ENCODE measurements at regions not wholly inside any gene's neighbourhood (a gene's known extent, or its start where the extent isn't known, plus 50 kb on each side); places are given as distances from the start of the nearest gene placed in this dataset.

GRCh38 chr14:42185718-42186117, 579.0 kb downstream of the LRFN5 start:
- no peak for TF ChIP-seq CTCF (IDR thresholded peaks at IDR 0.05)
- Mint-ChIP-seq H3K4me1 (no peaks in the 10 kb centered on the region), H3K9me3 (no peaks in the 10 kb centered on the region), H3K27ac (no peak overlapping the region), H3K4me3 (no peak overlapping the region), H3K27me3 (ENCODE audit: low read depth, poor library complexity) (no peaks in the 10 kb centered on the region), H3K36me3 (ENCODE audit: low read depth) (no peaks in the 10 kb centered on the region)
- DNase-seq = no peak

GRCh38 chr14:42174357-42174756, 567.7 kb downstream of the LRFN5 start:
- no peak for DNase-seq
- H3K4me3 Mint-ChIP-seq = no peak overlapping the region
- H3K36me3 Mint-ChIP-seq (ENCODE audit: low read depth) = no peaks in the 10 kb centered on the region
- H3K27ac Mint-ChIP-seq = no peak overlapping the region
- no peaks in the 10 kb centered on the region for H3K4me1 Mint-ChIP-seq
- peaks cover 15% of the 10 kb centered on the region for H3K9me3 Mint-ChIP-seq
- H3K27me3 Mint-ChIP-seq (ENCODE audit: low read depth, poor library complexity) = peaks cover 7% of the 10 kb centered on the region
- no peak for TF ChIP-seq CTCF (IDR thresholded peaks at IDR 0.05)

- Mint-ChIP-seq H3K4me1 (no peaks in the 10 kb centered on the region), H3K4me3 (no peak overlapping the region), H3K27ac (no peak overlapping the region), H3K9me3 (peaks cover 27% of the 10 kb centered on the region), H3K27me3 (ENCODE audit: low read depth, poor library complexity) (peaks cover 7% of the 10 kb centered on the region), H3K36me3 (ENCODE audit: low read depth) (no peaks in the 10 kb centered on the region)
- no peak for TF ChIP-seq CTCF (IDR thresholded peaks at IDR 0.05)
- no peak for DNase-seq
Measured at GRCh38 chr14:42173206-42173605, 566.5 kb downstream of the LRFN5 start.

- DNase-seq = no peak
- Mint-ChIP-seq H3K4me3 (no peak overlapping the region), H3K36me3 (ENCODE audit: low read depth) (no peaks in the 10 kb centered on the region), H3K9me3 (peaks cover 35% of the 10 kb centered on the region), H3K27me3 (ENCODE audit: low read depth, poor library complexity) (peaks cover 7% of the 10 kb centered on the region), H3K27ac (no peak overlapping the region), H3K4me1 (no peaks in the 10 kb centered on the region)
- no peak for TF ChIP-seq CTCF (IDR thresholded peaks at IDR 0.05)
Measured at GRCh38 chr14:42172304-42172703, 565.6 kb downstream of the LRFN5 start.

- H3K36me3 Mint-ChIP-seq (ENCODE audit: low read depth) = no peaks in the 10 kb centered on the region
- H3K27me3 Mint-ChIP-seq (ENCODE audit: low read depth, poor library complexity) = peaks cover 4% of the 10 kb centered on the region
- no peak overlapping the region for H3K4me3 Mint-ChIP-seq
- H3K27ac Mint-ChIP-seq = no peak overlapping the region
- TF ChIP-seq CTCF (IDR thresholded peaks at IDR 0.05) = no peak
- peaks cover 8% of the 10 kb centered on the region for H3K9me3 Mint-ChIP-seq
- H3K4me1 Mint-ChIP-seq = peaks cover 5% of the 10 kb centered on the region
- no peak for DNase-seq
Measured at GRCh38 chr14:42163136-42163535, 556.5 kb downstream of the LRFN5 start.

- no peak for DNase-seq
- no peaks in the 10 kb centered on the region for H3K36me3 Mint-ChIP-seq (ENCODE audit: low read depth)
- no peak overlapping the region for H3K4me3 Mint-ChIP-seq
- H3K27ac Mint-ChIP-seq = no peak overlapping the region
- no peaks in the 10 kb centered on the region for H3K9me3 Mint-ChIP-seq
- TF ChIP-seq CTCF (IDR thresholded peaks at IDR 0.05) = no peak
- H3K27me3 Mint-ChIP-seq (ENCODE audit: low read depth, poor library complexity) = peaks cover 4% of the 10 kb centered on the region
- H3K4me1 Mint-ChIP-seq = peaks cover 5% of the 10 kb centered on the region
Measured at GRCh38 chr14:42159138-42159537, 552.5 kb downstream of the LRFN5 start.

All from nephron progenitor cell (in vitro differentiated cells).